Colonic mucosa (tissue), 4 donors: ENCODE measurements at regions not wholly inside any gene's neighbourhood (a gene's known extent, or its start where the extent isn't known, plus 50 kb on each side); places are given as distances from the start of the nearest gene placed in this dataset.

Experiments used
- DNase-seq: peaks from one replicate; pipeline ENCODE4 v3.0.0-alpha.2; 2020
- H3K27ac ChIP-seq: fragments of 200-600 bp; one replicate; pipeline ENCODE4 v1.8.0; 2021
- H3K27me3 ChIP-seq: fragments of 200-600 bp; one replicate; pipeline ENCODE4 v1.8.0; 2021
- H3K36me3 ChIP-seq: fragments of 200-600 bp; one replicate; pipeline ENCODE4 v1.8.0; 2021
- H3K4me1 ChIP-seq: fragments of 200-600 bp; one replicate; pipeline ENCODE4 v1.8.0; 2021; ENCODE audit warnings: mild to moderate bottlenecking
- H3K4me3 ChIP-seq: fragments of 200-600 bp; one replicate; pipeline ENCODE4 v1.8.0; 2021
- H3K9ac ChIP-seq, 2 donors: one replicate each; pipeline ENCODE4 v1.7.0; 2013; ENCODE audit warnings: control low read depth in 2 of 2, low read depth in 2 of 2, low read length in 2 of 2
- H3K9me3 ChIP-seq: fragments of 200-600 bp; one replicate; pipeline ENCODE4 v1.8.0; 2021
- CTCF ChIP-seq: fragments of 200-600 bp; IDR thresholded peaks from one replicate; pipeline ENCODE4 v1.8.0; 2022; ENCODE audit warnings: antibody characterized with exemption, mild to moderate bottlenecking
- intact Hi-C: fragments of 100-400 bp; cut with DNase I; formaldehyde crosslinking; loops from one replicate; pipeline ENCODE4 v1.14.1; 2022
- donor health status: healthy.
- donor health status: DM: no; HTN: no; CAD: no.
- donor health status: DM: no; HTN: no; CAD: no.

GRCh38 chr3:137285924-137286323 is 328.1 kb downstream of the IL20RB start:
- H3K4me3 ChIP-seq, result no peak overlapping the region
- no peaks in the 10 kb centered on the region for H3K9me3 ChIP-seq
- no peaks in the 10 kb centered on the region for H3K4me1 ChIP-seq
- intact Hi-C loops, result no loop called here
- H3K9ac ChIP-seq, result no peak overlapping the region
- no peak for TF ChIP-seq CTCF
- H3K27ac ChIP-seq, result no peak overlapping the region
- no peaks in the 10 kb centered on the region for H3K36me3 ChIP-seq
- DNase-seq, result no peak
- no peaks in the 10 kb centered on the region for H3K27me3 ChIP-seq

GRCh38 chr3:137293086-137293485 is 335.3 kb downstream of the IL20RB start:
- H3K9me3 ChIP-seq, result no peaks in the 10 kb centered on the region
- no peak for TF ChIP-seq CTCF
- no peak overlapping the region for H3K27ac ChIP-seq
- DNase-seq, result no peak
- intact Hi-C loops, result no loop called here
- no peaks in the 10 kb centered on the region for H3K27me3 ChIP-seq
- H3K9ac ChIP-seq, result no peak overlapping the region
- H3K4me3 ChIP-seq, result no peak overlapping the region
- H3K36me3 ChIP-seq, result no peaks in the 10 kb centered on the region
- H3K4me1 ChIP-seq, result no peaks in the 10 kb centered on the region

GRCh38 chr3:137294139-137294538 is 336.4 kb downstream of the IL20RB start:
- H3K9me3 ChIP-seq, result no peaks in the 10 kb centered on the region
- no peak overlapping the region for H3K4me3 ChIP-seq
- no peaks in the 10 kb centered on the region for H3K4me1 ChIP-seq
- intact Hi-C loops, result no loop called here
- TF ChIP-seq CTCF, result no peak
- H3K27ac ChIP-seq, result no peak overlapping the region
- H3K27me3 ChIP-seq, result no peaks in the 10 kb centered on the region
- no peak for DNase-seq
- H3K36me3 ChIP-seq, result no peaks in the 10 kb centered on the region
- no peak overlapping the region for H3K9ac ChIP-seq

GRCh38 chr3:137294839-137295238 is 337.1 kb downstream of the IL20RB start:
- Histone ChIP-seq H3K4me1 (no peaks in the 10 kb centered on the region), H3K4me3 (no peak overlapping the region), H3K27ac (no peak overlapping the region), H3K9ac (no peak overlapping the region), H3K36me3 (no peaks in the 10 kb centered on the region), H3K9me3 (no peaks in the 10 kb centered on the region), H3K27me3 (no peaks in the 10 kb centered on the region)
- DNase-seq, result no peak
- TF ChIP-seq CTCF, result no peak
- intact Hi-C loops, result no loop called here

GRCh38 chr3:137295336-137295735 is 337.6 kb downstream of the IL20RB start:
- intact Hi-C loops, result no loop called here

More at GRCh38 chr3:137295336-137295735, 337.6 kb downstream of the IL20RB start:
- Histone ChIP-seq H3K36me3 (no peaks in the 10 kb centered on the region), H3K9me3 (no peaks in the 10 kb centered on the region), H3K9ac (no peak overlapping the region), H3K27me3 (no peaks in the 10 kb centered on the region), H3K4me3 (no peak overlapping the region), H3K4me1 (no peaks in the 10 kb centered on the region), H3K27ac (no peak overlapping the region)
- DNase-seq, result no peak
- TF ChIP-seq CTCF, result no peak
